HEK293 (cell line): ENCODE measurements at regions not wholly inside any gene's neighbourhood (a gene's known extent, or its start where the extent isn't known, plus 50 kb on each side); places are given as distances from the start of the nearest gene placed in this dataset.

Source experiments
- CTCF ChIA-PET: fragments of 350-600 bp; formaldehyde crosslinking; extraction: SDS; loops from one replicate; lab custom pipeline; 2021; ENCODE audit warnings: antibody characterized with exemption; lab: Yijun Ruan, JAX
- POLR2A ChIA-PET: fragments of 300-600 bp; formaldehyde crosslinking; extraction: SDS; loops from one replicate; lab custom pipeline; 2020; ENCODE audit warnings: antibody characterized with exemption, inconsistent platforms; lab: Yijun Ruan, JAX
- H3K27ac ChIP-seq: fragments of 200-500 bp; sonication (Bioruptor generic); 2 replicates; pipeline ENCODE4 v1.5.1; 2014; ENCODE audit warnings: low read depth, low read length, control low read depth, inconsistent platforms; ENCODE audit errors: extremely low read depth
- H3K36me3 ChIP-seq, 2 experiments: fragments of 200-500 bp in 1 of 2; sonication (Bioruptor generic) in 1 of 2; 1 replicate in 1 of 2; 2 replicates in 1 of 2; pipeline ENCODE4 v1.5.1; 2014 to 2017; ENCODE audit warnings: inconsistent platforms in 2 of 2, low read length in 2 of 2; ENCODE audit not compliant: control insufficient read depth in 2 of 2, insufficient read depth in 1 of 2
- H3K4me1 ChIP-seq: fragments of 200-500 bp; sonication (Bioruptor generic); 2 replicates; pipeline ENCODE4 v1.5.1; 2014; ENCODE audit warnings: mild to moderate bottlenecking, low read length, inconsistent platforms; ENCODE audit not compliant: control insufficient read depth, insufficient read depth
- H3K4me3 ChIP-seq: 2 replicates; pipeline ENCODE4 v1.5.1; 2011; ENCODE audit warnings: low read depth, mild to moderate bottlenecking, control low read depth, low read length, moderate library complexity
- H3K9me3 ChIP-seq: fragments of 200-500 bp; sonication (Bioruptor generic); 2 replicates; pipeline ENCODE4 v1.5.1; 2014; ENCODE audit warnings: low read depth, low read length, inconsistent platforms; ENCODE audit not compliant: control insufficient read depth, insufficient read depth
- BCL6B ChIP-seq: fragments of 450-650 bp; formaldehyde crosslinking; IDR thresholded peaks from 2 replicates; pipeline ENCODE4 v1.5.1; 2017; ENCODE audit warnings: missing biosample characterization, missing genetic modification characterization
- HOXD13 ChIP-seq: sonication (generic); formaldehyde crosslinking; IDR thresholded peaks from 2 replicates; pipeline ENCODE4 v1.8.0; 2022; ENCODE audit warnings: missing genetic modification reagents, borderline replicate concordance
- KLF1 ChIP-seq: fragments of 450-650 bp; formaldehyde crosslinking; IDR thresholded peaks from 2 replicates; pipeline ENCODE4 v1.5.1; 2016; ENCODE audit warnings: missing biosample characterization, missing genetic modification characterization
- OSR2 ChIP-seq: fragments of 450-650 bp; formaldehyde crosslinking; IDR thresholded peaks from 2 replicates; pipeline ENCODE4 v1.5.1; 2016; ENCODE audit warnings: missing biosample characterization, missing genetic modification characterization
- PBX3 ChIP-seq: sonication (generic); formaldehyde crosslinking; IDR thresholded peaks from 2 replicates; pipeline ENCODE4 v1.8.1; 2022; ENCODE audit warnings: mild to moderate bottlenecking, moderate library complexity, missing genetic modification reagents
- SETDB1 ChIP-seq: IDR thresholded peaks from one replicate; pipeline ENCODE4 v1.6.1; 2017; ENCODE audit warnings: mild to moderate bottlenecking, low read length, moderate library complexity, mixed read lengths; ENCODE audit not compliant: insufficient read length
- ZBTB10 ChIP-seq: fragments of 450-650 bp; formaldehyde crosslinking; IDR thresholded peaks from 2 replicates; pipeline ENCODE4 v1.5.1; 2016; ENCODE audit warnings: missing biosample characterization, missing genetic modification characterization
- ZFP3 ChIP-seq: fragments of 450-650 bp; formaldehyde crosslinking; IDR thresholded peaks from 2 replicates; pipeline ENCODE4 v1.5.1; 2016; ENCODE audit warnings: low read depth, missing biosample characterization, missing genetic modification characterization
- ZNF114 ChIP-seq: fragments of 450-650 bp; formaldehyde crosslinking; IDR thresholded peaks from 2 replicates; pipeline ENCODE4 v1.5.0; 2017; ENCODE audit warnings: missing biosample characterization, missing genetic modification characterization
- ZNF280C ChIP-seq: fragments of 450-650 bp; formaldehyde crosslinking; IDR thresholded peaks from 2 replicates; pipeline ENCODE4 v1.5.1; 2016; ENCODE audit warnings: missing biosample characterization, missing genetic modification characterization
- ZNF335 ChIP-seq: fragments of 450-650 bp; formaldehyde crosslinking; conservative IDR thresholded peaks from 2 replicates; pipeline ENCODE4 v1.5.1; 2016; ENCODE audit warnings: missing biosample characterization, missing genetic modification characterization
- ZNF341 ChIP-seq: fragments of 450-650 bp; formaldehyde crosslinking; IDR thresholded peaks from 2 replicates; pipeline ENCODE4; 2016; ENCODE audit warnings: low read depth, missing biosample characterization, missing genetic modification characterization
- ZNF354C ChIP-seq: fragments of 450-650 bp; formaldehyde crosslinking; IDR thresholded peaks from 2 replicates; pipeline ENCODE4 v1.5.1; 2016; ENCODE audit warnings: missing biosample characterization, missing genetic modification characterization, low read depth, borderline replicate concordance
- ZNF426 ChIP-seq: fragments of 450-650 bp; formaldehyde crosslinking; IDR thresholded peaks from 2 replicates; pipeline ENCODE4 v1.5.1; 2017; ENCODE audit warnings: missing biosample characterization, missing genetic modification characterization, mild to moderate bottlenecking, inconsistent platforms, moderate library complexity
- ZNF473 ChIP-seq: fragments of 450-650 bp; formaldehyde crosslinking; IDR thresholded peaks from 2 replicates; pipeline ENCODE4 v1.5.1; 2017; ENCODE audit warnings: missing biosample characterization, missing genetic modification characterization
- ZNF501 ChIP-seq: fragments of 450-650 bp; formaldehyde crosslinking; IDR thresholded peaks from 2 replicates; pipeline ENCODE4 v1.5.1; 2016; ENCODE audit warnings: missing biosample characterization, missing genetic modification characterization
- ZNF560 ChIP-seq: fragments of 450-650 bp; formaldehyde crosslinking; IDR thresholded peaks from 2 replicates; pipeline ENCODE4 v1.5.1; 2017; ENCODE audit warnings: missing biosample characterization, missing genetic modification characterization, borderline replicate concordance
- ZNF768 ChIP-seq: fragments of 450-650 bp; formaldehyde crosslinking; IDR thresholded peaks from 2 replicates; pipeline ENCODE4 v1.5.1; 2018; ENCODE audit warnings: missing biosample characterization, mild to moderate bottlenecking, missing genetic modification characterization
- ZNF837 ChIP-seq: fragments of 450-650 bp; formaldehyde crosslinking; IDR thresholded peaks from 2 replicates; pipeline ENCODE4 v1.5.1; 2016; ENCODE audit warnings: missing biosample characterization, missing genetic modification characterization
- TF ChIP-seq, protein P1 (sequence below): fragments of 450-650 bp; formaldehyde crosslinking; IDR thresholded peaks from 2 replicates; pipeline ENCODE4 v1.5.1; 2016; ENCODE audit warnings: missing biosample characterization, missing genetic modification characterization

GRCh38 chr18:4808891-4809290 lies 353.8 kb upstream of the DLGAP1 start (continued):
- no peak for TF ChIP-seq HOXD13 (CRISPR knock-in tag)
- no peak for TF ChIP-seq BCL6B
- TF ChIP-seq OSR2, result no peak

DNA sequence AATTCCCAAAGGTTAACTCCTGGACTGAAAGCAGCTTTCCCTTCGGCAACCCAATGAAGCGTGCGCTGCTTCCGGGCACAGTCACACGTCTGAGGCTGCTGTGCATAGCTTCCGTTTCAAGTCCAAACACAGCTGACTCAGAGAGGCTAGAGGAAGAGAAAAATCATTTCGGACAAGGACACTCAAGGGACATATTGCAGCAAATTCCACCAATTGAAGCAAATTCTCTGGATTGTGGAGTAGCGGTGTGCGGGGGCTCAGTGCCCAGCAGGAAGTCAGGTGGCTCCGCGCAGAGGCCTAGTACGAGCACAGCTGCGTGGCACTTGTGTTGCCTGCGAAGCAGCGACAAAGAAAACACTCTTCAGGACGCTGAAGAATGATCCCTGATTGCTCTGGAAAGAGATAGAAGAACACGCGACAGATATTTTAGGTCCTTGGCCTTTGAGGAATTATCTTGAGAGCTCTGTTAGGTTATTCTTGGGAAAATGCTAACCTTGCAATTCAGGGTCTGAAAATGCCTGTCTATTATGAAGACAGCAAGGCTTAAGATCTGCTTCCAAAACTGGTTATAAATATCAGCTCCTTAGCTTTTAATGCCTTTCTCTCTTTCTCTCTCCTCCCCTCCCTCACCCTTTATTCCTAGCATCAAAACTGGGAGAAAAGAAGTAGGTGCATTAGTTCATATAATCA lies 352.6 kb upstream of the DLGAP1 start:
- no peak overlapping the region for H3K4me3 ChIP-seq
- H3K27ac ChIP-seq, result no peak overlapping the region
- no peaks in the 10 kb centered on the region for H3K4me1 ChIP-seq
- H3K9me3 ChIP-seq, result no peaks in the 10 kb centered on the region
- POLR2A ChIA-PET, result no interaction called here
- H3K36me3 ChIP-seq, result no peaks in the 10 kb centered on the region
- CTCF ChIA-PET, result interaction anchor here (0.7 kb wide), 1 partner anchor 144 kb away, joined by 3 read pairs; no protein-coding TSS in a partner anchor
- TF ChIP-seq ZNF768 (tag by site-specific recombination) (no peak), ZNF341 (tag by site-specific recombination) (no peak), ZFP3 (tag by site-specific recombination) (no peak), ZNF837 (tag by site-specific recombination) (no peak), ZNF280C (tag by site-specific recombination) (no peak), SETDB1 (no peak), ZNF473 (tag by site-specific recombination) (no peak), ZNF354C (tag by site-specific recombination) (no peak), ZNF114 (tag by site-specific recombination) (no peak), ZNF426 (no peak), ZNF501 (tag by site-specific recombination) (no peak), ZNF560 (tag by site-specific recombination) (no peak), KLF1 (tag by site-specific recombination) (no peak), ZNF335 (no peak), PBX3 (CRISPR knock-in tag) (no peak), ZBTB10 (no peak)
- TF ChIP-seq, protein P1, sequence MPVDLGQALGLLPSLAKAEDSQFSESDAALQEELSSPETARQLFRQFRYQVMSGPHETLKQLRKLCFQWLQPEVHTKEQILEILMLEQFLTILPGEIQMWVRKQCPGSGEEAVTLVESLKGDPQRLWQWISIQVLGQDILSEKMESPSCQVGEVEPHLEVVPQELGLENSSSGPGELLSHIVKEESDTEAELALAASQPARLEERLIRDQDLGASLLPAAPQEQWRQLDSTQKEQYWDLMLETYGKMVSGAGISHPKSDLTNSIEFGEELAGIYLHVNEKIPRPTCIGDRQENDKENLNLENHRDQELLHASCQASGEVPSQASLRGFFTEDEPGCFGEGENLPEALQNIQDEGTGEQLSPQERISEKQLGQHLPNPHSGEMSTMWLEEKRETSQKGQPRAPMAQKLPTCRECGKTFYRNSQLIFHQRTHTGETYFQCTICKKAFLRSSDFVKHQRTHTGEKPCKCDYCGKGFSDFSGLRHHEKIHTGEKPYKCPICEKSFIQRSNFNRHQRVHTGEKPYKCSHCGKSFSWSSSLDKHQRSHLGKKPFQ, result no peak
